GM12864 (cell line): ENCODE measurements at regions not wholly inside any gene's neighbourhood (a gene's known extent, or its start where the extent isn't known, plus 50 kb on each side); places are given as distances from the start of the nearest gene placed in this dataset.
"Not testable (repeated sequence)": the region's sequence is repeated elsewhere in the genome, so short reads cannot be mapped to it uniquely, and the experiment has no call there.

Experiments used
- DNase-seq: peaks from one replicate; pipeline ENCODE4 v3.0.0-alpha.2; 2011; ENCODE audit warnings: low read depth
- H3K4me3 ChIP-seq: 2 replicates; pipeline ENCODE4 v1.5.1; 2011; ENCODE audit warnings: mild to moderate bottlenecking, low read depth, low read length, control low read depth
- CTCF ChIP-seq: IDR thresholded peaks from 2 replicates; pipeline ENCODE4 v1.5.1; 2011; ENCODE audit warnings: low read depth, mild to moderate bottlenecking, moderate library complexity, low read length, control low read depth, inconsistent platforms; ENCODE audit errors: missing control alignments

GRCh38 chr15:62270216-62270921, 105.3 kb upstream of the C2CD4B start:
- TF ChIP-seq CTCF = no peak
- H3K4me3 ChIP-seq = no peak overlapping the region

DNA sequence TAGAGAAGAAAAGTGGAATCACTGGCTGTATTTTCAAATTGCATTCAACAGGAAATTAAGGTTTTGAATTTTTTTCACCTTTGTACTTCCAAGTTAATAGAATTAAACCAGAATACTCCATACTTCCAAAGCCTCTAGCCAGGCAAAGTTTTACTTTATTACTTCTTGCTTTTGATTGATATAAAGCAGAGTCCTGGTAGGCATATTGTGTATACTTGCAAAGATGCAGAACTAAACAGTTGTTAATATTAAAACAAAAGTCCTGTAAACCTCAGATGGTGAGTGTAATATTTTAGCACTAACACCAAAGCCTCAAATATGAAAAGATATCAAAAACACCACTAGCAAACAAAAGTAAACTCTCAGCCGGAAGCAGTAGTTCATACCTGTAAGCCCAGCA, 107.2 kb upstream of the C2CD4B start:
- H3K4me3 ChIP-seq = no peak overlapping the region
- TF ChIP-seq CTCF = no peak

More at GRCh38 chr15:62270216-62270921, 105.3 kb upstream of the C2CD4B start:
- no peak for DNase-seq

GRCh38 chr15:62275831-62276230, 110.7 kb upstream of the C2CD4B start:
- no peak for TF ChIP-seq CTCF
- no peak overlapping the region for H3K4me3 ChIP-seq
- no peak for DNase-seq

More for the DNA sequence above, 107.2 kb upstream of the C2CD4B start:
- no peak for DNase-seq

DNA sequence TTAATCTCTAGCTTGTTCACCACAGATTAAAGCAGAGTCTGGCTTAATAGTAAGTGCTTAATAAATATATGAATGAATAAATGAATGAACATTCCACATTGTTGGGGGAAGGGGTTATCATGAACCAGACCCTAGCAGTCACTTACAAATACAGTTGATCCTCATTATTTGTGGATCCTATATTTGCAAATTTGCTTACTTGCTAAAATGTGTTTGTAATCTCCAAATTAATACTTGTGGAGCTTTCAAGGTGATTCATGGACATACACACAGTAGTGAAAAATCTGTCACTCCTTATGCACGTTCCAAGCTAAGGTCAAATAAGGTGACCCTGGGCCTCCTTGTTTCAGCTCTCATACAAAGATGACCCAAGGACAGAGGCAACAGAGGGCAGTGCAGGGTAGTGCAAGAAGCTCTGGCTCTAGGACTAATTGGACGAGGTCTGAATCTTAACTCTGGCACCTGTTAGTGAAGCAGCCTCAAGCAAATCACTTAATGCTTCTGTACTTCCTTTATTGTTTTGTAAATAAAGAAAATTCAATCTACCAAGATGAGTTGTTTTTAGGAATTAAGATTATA, 112.8 kb upstream of the C2CD4B start:
- DNase-seq = no peak
- H3K4me3 ChIP-seq = no peak overlapping the region
- TF ChIP-seq CTCF = no peak

DNA sequence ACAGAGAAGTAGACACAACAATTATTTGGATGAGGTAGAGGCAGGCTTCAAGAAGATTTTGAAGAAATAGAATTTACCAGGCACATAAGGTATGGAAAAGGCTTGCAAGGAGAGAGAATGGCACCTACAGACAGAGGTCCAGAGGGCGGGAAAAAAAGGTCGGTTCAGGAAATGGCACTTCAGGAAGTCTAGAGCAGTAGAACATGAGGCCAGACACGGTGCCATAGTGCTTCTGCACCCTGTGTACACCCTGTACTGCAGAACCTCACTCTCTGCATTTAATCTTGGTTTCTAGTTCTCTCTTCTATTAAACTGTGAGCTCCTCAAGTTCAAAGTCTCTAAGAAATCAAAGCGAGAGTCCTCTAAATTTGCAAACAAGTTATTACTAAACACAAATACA, 113.4 kb upstream of the C2CD4B start:
- no peak overlapping the region for H3K4me3 ChIP-seq
- TF ChIP-seq CTCF = no peak
- no peak for DNase-seq

DNA sequence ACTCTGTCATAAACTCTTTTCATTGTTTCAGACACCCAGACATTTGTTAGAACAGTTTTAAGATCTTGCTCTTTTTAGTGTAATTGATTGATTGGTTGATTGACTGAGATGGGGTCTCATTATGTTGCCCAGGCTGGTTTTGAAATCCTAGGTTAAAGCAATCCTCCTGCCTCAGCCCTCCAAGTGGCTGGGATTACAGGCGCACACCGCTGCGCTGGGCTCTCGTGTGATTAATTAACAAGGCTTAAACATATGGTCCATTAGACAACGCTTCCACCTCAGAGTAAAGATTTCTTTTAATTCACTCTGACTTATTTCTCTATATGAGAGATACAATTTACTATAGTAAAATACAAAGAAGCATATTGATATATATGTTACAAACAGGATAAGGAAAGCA, 114.0 kb upstream of the C2CD4B start:
- DNase-seq = no peak
- no peak for TF ChIP-seq CTCF
- H3K4me3 ChIP-seq = no peak overlapping the region

GRCh38 chr15:62280625-62281024, 115.5 kb upstream of the C2CD4B start:
- no peak for DNase-seq
- no peak for TF ChIP-seq CTCF
- H3K4me3 ChIP-seq = no peak overlapping the region

- H3K4me3 ChIP-seq, DNase-seq: not testable (repeated sequence)
Measured at GRCh38 chr15:62281801-62282200, 116.7 kb upstream of the C2CD4B start.
